NCI-H187 (cell line): ENCODE measurements at regions not wholly inside any gene's neighbourhood (a gene's known extent, or its start where the extent isn't known, plus 50 kb on each side); places are given as distances from the start of the nearest gene placed in this dataset.
"Not testable (repeated sequence)": the region's sequence is repeated elsewhere in the genome, so short reads cannot be mapped to it uniquely, and the experiment has no call there.

ENCODE experiments used
- DNase-seq, 2 experiments: peaks; one replicate each; lab custom pipeline; 2025; lab: John Stamatoyannopoulos, UW

GRCh38 chr5:82603033-82603987 lies 325.2 kb upstream of the RPS23 start:
- no peak for DNase-seq

GRCh38 chr5:82601861-82602260 lies 323.7 kb upstream of the RPS23 start:
- no peak for DNase-seq

DNA sequence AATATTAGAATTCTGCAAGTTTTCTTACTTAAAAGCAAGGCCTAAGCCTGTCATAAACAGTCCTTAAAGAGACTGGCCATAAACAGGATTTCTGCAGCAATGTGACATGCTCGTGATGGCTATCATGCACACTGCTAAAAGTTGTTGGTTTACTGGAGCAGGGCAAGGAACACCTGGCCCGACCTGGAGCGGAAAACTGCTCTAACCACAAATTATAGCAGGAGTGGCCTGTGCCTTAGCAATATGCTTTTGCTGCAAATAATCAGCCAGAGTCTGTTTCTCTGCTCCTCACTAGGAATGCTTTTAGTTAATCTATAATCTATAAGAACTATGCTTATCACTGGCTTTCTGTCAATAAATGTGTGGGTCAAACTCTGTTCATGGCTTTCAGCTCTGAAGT lies 322.9 kb upstream of the RPS23 start:
- no peak for DNase-seq

DNA sequence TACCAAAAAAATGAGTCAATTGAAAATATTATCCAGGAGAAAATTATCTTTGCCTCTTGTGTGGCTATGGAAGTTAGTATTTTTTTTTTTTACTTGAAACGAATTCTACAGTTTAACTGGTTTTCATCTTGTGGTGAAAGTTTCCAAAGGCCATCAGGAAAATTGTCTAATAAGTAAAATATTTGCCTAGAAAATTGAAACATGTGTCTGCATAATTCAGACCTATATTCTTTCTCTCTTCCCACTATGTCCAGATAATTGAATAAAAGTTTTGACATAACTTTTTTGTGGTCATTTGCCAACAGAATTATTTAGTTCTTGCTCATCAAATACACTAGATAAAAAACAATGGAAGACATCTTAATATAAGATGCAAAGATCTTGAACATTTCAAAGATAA lies 321.5 kb upstream of the RPS23 start:
- no peak for DNase-seq

DNA sequence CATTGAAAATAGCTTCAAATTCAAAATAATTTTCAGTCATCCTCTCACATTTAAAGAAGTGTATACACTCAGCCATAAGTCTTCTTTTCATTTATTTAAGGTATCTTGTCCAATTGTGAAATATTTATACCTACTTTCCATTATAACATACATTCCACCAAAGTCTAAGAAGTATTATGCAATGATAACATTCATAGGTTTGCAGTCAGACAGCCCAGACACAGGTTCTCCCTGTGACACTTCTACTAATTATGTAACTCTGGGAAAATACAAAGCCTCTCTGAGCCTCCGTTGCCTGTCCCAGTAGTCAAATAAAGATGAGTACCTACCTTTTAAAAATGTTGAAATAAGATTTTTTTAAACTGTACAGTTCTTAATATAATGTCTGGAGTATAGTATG lies 320.9 kb upstream of the RPS23 start:
- DNase-seq = no peak

DNA sequence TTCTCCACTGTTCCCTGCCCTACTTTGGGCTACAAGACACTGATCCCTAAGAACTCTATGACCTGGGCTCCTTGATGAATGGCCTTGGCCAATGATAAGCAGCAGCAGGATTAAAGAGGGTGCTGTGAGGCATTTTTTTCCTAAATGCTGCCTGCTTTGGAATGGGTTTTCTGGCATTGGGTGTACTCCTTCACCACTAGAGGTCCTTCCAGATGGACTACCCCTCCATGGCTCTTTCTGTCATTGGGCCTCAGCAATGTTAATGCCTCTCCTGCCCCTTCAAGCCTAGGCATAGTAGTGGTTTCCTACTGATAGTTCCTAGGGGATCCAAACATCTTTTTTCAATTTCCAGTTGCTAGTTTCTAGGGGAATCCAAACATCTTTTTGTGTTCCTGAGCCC lies 319.3 kb upstream of the RPS23 start:
- no peak for DNase-seq

DNA sequence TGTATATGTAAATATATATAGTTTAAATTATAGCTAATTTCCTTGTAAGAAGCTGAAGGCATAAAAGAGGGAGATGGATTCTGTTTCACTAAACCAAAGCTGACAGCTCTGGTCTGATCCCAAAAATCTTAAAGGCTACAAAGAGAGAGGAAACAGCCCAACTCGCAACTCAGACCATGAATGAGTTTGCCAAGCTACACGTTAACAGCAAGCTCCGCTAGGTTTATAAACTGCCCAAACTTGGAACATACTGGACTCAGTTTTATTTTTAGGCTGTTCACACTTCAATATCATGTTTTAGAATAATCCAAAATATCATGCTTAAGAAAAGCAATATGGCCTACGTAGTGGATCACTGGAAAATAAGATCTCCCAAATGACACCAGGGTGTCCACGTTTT lies 318.3 kb upstream of the RPS23 start:
- DNase-seq = no peak

- DNase-seq = no peak
Observed at GRCh38 chr5:82595113-82595512, 317.0 kb upstream of the RPS23 start.

DNA sequence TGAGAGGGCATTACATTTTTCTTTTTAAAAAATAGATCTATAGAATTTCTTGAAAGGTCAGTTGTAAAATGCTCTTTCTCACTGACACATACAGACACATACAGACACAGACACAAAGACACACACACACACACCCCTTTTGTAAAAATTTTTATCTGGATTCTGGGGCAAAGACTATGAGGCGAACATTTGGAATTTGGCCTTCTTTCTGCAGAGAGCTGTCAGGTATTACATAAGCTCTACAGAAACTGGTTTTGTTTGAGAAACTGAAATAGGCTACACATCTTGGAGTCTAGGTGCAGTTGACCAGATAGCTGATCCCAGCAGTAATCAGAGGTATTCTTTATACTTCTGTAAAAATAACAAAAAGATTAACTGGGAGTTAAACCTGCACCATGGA lies 315.9 kb upstream of the RPS23 start:
- no peak for DNase-seq

DNA sequence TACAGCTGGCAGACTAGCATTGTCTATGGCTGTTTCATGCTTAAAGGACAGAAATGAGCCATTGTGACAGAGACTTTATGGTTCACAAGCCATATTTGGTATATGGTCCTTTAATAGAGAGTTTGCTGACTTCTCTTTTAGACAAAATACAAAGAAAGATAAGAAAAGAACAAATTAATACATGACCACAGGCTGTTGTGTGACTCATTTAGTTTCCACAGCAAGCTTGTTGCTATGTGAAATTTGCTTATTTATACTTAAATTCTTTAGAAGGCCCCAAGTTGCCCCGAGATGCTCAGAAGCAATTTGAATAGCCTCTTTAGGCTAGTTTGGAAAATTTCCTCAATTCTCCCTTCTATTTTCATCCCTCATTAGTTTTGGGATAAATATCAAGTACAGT lies 315.3 kb upstream of the RPS23 start:
- DNase-seq = no peak

GRCh38 chr5:82591021-82591515 lies 312.9 kb upstream of the RPS23 start:
- DNase-seq = no peak

DNA sequence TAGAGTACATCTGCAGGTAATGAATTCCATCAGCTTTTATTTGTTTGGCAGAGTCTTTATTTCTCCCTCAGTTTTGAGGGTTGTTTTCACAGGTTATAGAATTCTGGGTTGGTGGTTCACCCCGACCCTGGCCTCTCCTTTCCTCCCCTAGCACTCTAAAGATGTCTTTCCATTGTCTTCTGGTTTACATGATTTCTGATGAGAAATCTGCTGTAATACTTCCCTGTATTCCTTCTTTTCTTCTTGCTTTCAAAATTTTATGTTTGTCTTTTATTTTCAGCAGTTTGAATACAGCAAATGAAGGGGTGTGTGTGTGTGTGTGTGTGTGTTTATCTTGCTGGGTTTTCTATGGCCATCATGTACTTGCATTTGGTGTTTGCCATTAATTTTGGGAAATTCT lies 312.0 kb upstream of the RPS23 start:
- DNase-seq = no peak

DNA sequence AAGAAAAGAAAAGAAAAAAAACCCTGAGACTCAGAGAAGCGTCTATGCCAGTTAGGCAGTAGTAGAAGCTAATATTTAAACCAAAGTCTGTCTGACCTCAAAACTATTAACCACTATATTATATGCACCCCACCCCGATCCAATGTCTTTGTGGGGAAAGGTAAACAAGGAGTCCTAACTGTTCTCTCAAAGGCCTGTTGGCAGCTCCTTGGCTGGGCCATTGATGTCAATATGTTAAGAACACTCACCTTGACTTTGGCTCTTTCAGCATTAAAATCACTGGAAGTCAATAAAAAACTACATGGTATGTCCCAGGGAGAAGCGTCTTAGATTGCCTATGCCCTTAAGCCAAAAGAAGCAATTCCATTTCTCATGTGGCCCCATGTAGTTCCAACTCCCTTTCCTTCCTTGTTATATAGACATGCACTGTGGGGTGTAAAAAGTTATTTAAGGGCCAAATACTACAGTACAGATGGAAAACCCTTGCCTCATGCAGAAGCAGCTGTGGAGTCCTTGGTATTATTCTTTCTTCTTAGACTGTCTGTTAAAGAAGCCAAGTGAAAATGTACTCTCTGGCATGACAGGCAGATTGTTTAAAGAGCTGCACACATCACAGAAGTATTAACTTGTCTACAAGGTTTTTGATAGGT lies 308.6 kb upstream of the RPS23 start:
- DNase-seq = no peak

GRCh38 chr5:82586181-82586580 lies 308.0 kb upstream of the RPS23 start:
- DNase-seq = no peak

DNA sequence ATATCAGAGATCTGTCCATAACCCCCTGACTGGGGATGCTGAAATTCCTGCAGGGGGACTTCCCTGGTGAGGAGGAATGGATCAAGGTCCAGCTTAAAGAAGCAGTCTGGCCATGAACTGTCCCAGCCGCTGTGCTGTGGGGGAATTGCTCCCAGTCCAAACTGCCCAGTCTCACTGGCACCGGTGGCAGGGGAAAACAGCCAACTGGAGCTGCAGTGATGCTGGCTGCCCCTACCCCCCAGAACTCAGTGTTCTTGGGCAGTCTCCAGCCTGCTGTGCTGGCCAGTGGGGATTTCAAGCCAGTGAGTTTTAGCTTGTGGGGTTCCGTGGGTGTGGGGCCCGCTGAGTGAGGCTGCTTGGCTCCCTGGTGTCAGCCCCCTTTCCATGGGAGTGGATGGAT lies 306.5 kb upstream of the RPS23 start:
- DNase-seq = no peak

GRCh38 chr5:82583331-82583730 lies 305.2 kb upstream of the RPS23 start:
- DNase-seq = not testable (repeated sequence)

DNA sequence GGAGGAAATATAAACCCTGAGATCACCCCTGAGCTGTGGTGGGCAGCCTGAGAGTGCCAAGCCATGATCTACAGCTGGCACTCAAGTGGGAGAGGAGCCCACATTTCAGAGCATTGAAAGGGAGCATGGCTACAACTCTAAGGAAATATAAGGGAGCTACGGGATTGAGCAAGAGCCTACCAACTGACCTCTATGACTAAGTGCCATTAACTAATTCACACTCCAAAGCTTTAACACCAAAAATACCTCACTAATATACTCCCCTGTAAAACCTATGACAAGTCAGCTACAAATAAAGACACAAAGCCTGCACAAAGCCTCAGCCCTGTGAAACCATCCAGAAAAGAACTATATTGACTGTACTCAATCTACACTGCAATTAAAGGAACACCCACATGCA lies 286.8 kb upstream of the RPS23 start:
- no peak for DNase-seq

DNA sequence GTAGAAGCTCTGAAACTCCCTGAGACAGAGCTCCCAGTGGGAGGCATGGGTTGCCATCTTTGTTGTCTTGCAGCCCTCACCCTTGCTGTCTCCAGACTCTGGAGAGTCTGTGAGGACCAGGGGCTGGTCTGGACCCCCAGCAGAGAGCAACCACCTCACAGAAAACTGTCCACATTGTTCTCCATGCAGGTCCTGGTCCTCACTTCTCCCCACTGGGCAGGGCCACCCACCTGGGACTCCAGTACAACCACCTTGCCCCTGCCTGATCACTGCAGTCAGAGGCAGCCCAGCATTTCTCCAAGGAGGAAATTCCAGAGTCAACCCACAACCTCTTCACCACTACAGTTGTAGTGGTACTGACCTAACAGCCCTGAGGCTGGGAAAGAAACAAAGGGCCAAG lies 285.6 kb upstream of the RPS23 start:
- DNase-seq = no peak

- no peak for DNase-seq
Observed at GRCh38 chr5:82562696-82563240, 284.6 kb upstream of the RPS23 start.

- no peak for DNase-seq
Observed at GRCh38 chr5:82561797-82562196, 283.6 kb upstream of the RPS23 start.

GRCh38 chr5:82560969-82561368 lies 282.8 kb upstream of the RPS23 start:
- no peak for DNase-seq

DNA sequence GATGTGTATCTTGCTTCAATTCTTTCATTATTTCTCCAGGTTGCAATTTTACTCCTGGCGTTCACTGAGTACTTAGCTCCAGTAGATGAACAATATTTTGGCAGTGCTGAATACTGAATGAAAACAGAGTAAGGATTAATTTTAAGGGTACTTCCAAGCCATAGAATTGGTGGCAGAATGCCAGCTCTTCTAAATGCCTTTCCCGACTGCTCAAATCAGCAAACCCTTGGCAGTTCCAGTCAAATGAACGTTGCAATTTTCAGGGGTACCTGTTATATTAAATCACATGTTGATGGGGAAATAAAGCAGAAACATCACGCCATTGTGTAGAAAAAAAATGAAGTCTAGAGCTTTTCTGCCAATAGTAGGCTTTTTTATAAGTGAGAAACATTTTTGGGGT lies 282.4 kb upstream of the RPS23 start:
- no peak for DNase-seq

GRCh38 chr5:82551840-82552385 lies 273.8 kb upstream of the RPS23 start:
- no peak for DNase-seq
